ENCODE measurements at regions not wholly inside any gene's neighbourhood (a gene's known extent, or its start where the extent isn't known, plus 50 kb on each side); places are given as distances from the start of the nearest gene placed in this dataset.

DNA sequence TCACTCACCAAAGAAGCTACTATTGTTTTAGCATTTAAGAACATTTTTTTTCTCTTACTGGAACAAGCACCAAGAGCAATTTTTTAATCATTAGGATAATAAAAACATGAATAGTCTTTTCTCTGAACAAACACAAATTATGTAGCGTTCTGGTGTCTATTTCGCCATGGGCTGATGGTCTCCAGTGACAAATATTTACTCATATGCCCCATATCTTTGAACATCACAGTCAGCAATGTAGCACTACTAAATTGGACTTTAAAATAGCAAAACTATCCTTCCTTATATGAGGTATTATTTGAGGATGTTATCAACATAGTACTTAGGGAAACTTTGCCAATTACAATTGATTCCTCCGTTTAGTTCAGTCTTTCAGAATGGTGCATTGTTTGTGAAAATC, 1326.0 kb upstream of the ZEB2 start:
- no peak for DNase-seq

DNA sequence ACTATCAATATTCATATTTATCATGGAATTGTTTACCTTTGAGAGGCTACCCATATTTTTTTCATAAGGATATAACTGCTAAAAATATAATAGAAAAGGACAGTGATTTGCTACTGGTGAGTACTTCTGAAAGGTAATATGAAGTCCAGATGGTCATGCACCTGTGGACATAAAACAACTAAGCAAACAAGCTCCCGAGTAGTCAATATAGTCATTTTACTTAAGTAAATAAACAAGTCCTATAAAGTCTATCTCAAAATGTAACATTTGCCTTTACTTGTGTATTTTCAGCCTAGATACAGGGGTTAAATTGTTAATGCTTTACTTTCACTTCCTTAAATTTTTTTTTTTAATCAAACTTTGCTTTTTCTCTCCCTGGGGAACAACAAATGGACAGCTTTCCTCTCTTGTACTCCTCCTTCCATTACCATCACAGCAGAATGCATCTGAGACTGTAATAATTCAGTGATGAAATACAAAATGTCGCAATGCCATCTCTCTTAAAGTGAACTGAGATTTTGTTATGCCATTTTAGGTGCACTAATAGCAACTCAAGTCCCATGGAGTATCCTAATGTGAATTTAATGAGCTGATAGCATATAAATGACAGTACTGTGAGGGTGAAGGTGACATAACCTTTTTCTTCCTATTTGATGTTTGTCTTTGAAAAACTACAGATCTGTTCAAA, 1325.4 kb upstream of the ZEB2 start:
- DNase-seq: no peak

DNA sequence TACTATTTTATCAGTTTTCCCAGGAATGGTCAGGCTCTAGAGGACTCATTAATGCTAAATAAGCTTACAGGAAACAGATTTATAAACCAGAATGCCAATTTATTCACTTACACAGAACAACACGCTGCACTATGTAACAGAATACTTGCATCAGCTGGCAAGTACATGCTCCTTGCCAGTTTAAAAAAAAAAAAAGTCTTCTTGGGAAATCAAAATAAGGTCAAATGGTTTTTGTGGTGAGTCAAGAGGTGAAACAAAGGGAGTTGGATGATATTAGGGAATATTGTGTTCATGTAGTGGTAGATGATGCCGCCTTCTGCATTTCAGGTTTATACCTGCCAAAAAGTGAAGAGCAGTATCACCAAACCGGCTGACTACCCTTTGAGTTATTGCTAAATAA, 1322.1 kb upstream of the ZEB2 start:
- no peak for DNase-seq

DNA sequence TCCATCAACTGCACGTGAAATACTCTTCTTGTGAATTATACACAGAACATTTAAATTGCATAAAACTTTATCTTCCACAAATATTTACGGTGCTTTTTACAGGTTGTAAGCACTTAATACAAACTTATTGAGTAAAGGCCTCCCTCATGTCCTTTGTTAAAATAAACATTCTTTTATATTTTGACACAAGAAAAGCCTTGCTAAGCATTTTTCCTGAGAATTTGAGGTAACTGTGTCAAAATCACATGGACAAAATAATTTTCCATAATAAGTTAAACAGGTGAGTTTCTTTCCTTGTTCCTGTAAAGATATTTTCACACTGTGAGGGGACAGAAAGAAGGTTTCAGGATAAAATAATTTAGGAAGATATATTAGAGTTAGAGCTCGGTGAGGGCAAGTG, 1317.1 kb upstream of the ZEB2 start:
- no peak for DNase-seq

DNA sequence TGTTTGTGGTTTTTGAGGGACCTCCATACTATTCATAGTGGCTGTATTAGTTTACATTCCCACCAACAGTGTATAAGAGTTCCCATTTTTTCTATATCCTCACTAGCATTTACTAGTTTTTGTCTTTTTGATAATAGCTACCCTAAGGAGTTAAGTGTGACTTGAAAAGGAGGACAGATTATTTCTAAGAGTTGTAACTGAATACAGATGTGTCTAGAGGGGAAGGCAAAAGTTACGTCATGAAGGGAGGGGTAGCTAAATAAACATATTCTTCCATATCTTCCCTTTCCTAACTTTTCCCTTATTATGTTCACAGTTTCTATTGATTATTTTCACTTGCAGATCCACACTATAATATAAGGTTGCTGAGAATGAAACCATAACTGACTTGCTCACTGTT, 1315.7 kb upstream of the ZEB2 start:
- DNase-seq: no peak

DNA sequence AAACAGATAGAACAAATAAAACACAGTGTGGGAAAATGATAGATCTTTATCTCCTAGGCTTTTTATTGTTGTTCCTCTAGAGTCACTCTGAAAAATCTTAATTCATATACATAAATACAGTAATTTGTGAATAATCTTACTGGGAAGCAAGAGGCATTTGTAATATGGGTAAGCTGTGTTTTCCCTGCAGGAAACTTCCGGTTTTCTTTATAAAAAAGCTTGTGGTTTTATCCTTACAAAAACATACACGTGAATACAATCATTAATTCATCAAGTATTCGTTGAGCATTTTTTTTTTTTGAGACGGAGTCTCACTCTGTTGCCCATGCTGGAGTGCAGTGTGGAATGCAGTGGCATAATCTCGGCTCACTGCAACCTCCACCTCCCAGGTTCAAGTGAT, 1312.8 kb upstream of the ZEB2 start:
- DNase-seq: no peak

DNA sequence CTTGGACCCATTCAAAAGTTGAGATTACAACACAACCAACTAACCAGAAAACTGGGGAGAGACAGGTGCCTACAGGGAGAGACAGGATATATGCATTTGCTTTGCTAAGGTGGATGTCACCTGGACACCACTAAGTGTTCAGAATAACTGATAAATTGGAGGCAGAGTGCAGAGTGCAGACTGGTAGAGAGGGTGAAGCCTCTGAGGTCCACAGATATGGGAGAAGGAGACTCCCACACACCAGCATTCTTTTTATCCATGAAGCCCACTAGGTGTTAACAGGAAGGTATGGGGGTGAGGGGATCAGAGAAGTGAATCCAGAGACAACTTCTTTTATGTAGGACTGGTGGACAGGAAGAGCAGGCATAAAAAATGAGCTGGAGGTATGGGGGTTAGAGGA, 1310.0 kb upstream of the ZEB2 start:
- no peak for DNase-seq

DNA sequence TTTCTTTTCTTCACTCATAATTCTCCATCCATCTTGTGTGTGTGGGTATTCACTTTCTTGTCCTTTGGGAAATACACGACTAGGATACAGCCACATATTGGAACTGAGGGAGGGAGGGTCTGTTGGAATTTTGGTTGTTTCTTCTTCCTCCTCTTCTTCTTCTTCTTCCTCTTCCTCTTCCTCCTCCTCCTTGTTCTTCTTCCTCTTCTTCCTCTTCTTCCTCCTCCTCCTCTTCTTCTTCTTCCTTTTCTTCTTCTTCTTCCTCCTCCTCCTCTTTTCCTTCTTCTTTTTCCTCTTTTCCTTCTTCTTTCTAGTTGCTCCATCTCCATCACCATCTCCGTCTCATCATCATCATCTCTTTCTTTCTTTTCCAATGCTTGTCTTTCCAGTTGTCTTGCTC, 1307.3 kb upstream of the ZEB2 start:
- no peak for DNase-seq

DNA sequence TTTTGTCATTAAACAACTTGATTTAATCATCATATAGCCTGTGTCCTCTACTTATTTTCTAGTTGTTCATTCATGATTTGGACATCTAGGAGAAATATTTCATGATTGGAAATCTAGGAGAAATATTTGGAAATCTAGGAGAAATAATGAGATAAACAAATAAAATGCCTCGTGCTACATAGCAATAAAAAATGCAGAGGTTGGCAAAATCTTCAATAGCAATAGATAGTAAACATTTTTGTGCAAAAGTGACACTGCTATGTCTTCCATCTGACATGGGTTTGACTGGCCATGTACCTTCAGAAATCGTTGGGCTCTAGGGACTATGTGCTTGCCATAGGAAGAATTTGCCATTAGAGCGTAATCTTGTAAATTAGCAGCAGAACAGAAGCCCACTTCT, 1304.5 kb upstream of the ZEB2 start:
- DNase-seq: no peak

DNA sequence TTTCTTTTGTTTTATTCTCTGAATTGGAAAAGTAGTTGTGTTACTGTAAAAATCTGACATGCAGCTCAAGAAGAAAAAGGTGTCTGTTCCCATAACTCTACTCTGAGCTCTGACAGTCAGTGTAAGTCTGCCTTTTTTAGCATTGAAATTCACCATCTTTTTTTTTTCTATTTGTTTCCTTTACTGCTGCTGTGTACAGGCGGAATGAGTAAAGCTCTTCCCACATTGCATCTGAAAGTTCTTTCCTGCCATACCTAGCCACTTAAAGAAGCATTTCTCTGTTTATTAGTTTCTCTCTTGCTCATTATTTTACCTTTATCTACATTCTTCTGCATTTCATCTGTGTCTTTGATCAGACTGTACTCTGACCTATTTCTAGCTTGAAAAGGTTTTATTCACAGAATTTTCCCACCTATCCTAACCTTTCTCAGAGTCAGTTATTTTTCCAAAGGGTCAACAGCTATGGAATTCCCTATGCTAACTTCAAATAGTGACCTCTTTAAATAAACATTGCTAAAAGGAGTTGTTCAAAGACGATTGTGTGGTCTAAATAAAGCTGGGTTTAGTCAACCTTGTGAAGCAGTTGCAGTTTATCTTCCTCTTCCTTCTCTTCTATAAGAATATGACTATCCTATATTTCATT, 1303.1 kb upstream of the ZEB2 start:
- DNase-seq: no peak

DNA sequence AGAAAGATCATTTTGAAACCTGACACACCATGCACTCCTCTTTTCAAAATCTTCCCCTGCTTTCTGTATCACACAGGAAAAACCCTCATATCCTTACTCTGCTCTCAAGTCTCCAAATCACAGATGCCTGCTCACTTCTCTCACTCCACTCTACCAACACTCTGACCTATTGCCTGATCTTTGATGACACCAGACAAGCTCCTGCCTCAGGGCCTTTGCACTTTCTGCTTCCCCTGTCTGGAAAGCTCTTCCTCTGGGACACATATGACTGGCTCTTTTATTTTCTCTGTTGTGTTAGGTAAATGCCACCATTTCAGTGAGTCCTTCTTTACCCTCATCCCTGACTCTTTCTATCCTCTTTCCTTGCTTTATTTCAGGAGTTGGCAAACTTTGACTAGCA, 1300.7 kb upstream of the ZEB2 start:
- DNase-seq: no peak

DNA sequence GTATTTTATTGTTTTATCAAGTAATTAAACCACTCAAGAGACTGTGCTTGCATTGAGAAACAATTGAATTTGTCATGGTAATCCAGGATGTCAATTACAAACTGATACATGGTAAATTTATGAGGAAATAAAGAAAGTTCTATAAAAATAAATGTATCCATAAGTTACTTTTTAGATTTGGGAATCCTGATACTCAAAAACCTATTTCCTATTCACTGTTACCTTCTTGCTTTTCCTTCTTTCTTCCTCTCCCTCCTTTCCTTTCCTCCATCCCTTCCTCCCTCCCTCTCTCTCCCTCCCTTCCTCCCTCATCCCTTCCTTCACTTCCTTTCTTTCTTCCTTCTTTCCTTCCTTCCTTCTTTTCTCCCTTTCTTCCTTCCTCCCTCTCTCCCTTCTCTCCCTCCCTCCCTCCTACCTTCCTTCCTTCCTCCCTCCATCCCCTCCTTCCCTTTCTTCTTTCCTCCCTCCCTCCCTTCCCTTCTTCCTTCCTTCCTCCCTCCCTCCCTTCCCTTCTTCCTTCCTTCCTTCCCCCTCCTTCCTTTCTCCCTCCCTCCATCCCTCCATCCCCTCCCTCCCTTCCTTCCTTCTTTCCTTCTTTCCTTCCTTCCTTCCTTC, 1299.1 kb upstream of the ZEB2 start:
- DNase-seq: no peak

DNA sequence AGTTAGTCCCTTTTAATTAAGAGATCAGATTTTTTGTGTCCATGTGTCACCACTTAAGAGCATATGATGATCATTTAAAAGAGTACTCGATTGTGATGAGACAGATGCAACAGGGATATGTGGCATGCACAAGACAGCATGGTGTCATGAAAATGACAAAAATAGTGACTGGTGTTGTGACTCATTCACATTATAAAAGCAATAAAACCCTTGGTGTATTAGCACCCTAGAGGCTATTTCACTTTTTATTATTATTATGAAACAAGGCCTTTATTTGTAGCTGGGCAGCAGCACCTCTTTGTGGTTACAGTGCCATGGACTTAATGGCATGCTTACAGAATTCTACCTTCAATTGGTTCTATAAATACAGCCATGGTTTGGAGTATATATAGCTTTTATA, 1296.0 kb upstream of the ZEB2 start:
- no peak for DNase-seq

DNA sequence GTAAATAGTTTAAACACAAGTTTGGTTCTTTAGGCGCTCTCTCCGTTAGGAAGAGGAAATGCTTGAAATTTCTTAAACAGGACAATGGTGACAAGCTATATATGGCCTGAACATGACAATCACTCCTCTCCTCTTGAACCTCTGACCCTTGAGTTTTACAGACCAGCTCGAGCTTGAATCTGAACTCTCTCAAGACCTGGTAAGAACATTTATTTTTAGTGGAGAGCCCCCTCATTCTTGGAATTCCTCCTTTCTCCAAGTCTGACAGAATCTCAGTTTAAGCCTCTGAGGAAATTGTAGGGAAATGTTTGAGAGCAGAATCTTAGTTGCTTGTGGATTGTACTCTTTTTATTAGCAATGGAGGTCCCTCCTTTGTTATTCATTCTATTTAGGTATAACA, 1293.6 kb upstream of the ZEB2 start:
- DNase-seq: no peak

DNA sequence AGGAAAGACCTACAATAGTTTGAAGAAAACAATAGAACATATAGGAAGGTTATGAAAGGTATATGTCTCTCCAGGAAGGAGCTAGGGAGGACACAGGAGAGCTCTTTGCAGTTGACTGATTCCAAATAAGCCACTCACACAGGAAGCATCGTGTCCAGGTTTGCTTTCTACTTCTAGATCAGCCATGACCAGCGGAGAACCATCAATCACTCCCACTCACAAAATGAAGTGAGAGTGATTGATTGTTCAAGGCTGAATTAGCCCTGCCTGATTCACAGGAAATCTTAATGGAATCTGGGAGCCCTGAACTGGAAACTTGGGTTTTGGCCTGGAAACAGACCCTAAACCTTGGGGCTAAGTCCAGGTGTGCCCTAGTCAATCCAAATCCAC, 1292.2 kb upstream of the ZEB2 start:
- no peak for DNase-seq

DNA sequence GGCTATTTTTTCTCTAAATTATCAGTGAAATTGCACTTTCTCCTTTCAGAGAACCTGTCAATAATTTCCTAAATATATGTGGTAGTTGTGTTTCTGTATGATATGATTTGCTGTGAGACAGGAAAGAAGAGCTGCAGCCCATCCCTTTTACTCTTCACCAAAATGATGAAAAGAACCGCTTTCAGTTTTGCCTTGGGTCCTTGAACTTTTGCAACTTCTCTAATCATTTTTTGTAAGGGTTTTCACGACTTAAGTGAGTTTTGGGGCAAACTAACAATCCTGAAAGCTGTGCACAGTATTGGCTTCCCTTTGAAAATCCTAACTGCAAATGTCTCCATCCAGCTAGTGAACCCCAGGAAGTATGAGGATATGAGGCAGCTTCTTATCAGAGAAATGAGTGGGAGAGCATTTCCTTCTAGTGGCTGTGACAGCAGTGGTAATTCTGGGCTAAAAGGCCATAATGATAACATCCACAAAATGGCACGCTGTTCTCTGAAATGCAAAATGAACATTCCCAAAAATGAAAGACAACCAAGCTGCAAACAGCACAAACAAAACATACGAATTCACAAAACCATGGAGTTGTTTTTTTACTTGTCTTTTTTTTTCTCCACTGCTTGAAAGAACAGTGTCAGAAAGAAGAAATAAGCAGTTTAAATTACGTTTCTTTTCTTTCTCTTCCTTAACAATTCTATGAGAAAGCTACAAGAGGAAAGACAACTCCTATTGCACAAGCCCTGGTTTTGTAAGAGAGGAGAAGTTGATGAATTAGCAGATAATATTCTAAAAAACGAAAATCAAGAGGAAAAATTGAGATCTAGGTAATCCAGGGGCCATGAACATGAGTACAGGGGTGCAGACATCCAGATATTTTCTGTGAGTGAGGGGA, 1291.6 kb upstream of the ZEB2 start:
- DNase-seq: peak; percentile 45 to 57

DNA sequence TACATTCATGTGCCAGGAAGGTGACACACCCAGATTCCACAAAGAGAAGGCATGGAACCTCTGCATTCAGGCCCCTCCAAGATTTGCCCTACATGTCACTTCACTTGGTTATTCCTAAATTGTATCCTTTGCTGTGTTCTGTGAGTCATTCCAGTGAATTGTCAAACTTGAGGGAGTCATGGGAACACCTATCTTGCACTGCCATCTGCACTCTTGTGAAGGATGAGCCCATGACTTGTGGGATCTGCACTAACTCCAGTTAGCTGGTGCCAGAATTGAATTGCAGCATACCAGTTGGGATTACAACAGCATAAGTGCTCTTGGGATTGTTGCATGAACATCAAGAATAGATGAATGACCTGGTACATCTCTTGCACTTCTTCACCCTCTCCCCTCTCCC, 1288.0 kb upstream of the ZEB2 start:
- DNase-seq: no peak

DNA sequence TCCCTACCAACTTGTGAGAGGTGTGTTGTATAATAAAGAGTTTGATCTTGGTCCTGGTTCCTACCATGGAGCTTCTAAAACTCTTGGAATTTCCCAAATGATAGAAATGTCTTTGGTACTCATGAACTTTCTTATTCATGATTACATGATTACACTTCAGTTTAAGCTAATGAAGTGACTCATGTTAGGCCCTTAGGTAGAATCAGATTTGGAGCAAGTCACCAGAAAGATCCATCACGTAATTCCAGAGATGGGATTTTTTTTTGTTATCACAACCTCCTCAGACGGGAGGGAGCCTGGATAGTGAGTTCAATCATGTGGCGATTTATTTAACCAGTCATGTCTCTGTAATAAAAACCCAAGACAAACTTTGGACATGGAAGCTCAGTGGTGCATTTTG, 1287.6 kb upstream of the ZEB2 start:
- DNase-seq: no peak

DNA sequence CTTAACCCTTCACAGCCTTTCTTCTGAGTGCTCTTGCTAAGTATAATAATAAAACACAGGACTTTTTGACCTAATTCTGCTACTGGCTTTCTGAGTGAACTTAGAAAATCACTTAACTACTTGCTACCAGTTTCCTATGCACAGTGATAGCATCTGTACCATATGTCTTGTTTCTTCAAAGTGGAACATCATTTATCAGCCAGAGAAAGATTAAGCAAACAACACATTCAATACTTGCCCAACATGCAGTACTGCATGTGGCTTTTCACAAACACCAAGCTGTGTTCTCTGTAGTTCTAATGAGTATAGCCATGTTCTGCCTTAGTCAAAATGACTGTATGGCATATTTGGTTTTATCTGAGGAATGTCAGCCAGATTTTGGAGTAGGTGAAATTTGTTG, 1286.6 kb upstream of the ZEB2 start:
- DNase-seq: no peak

DNA sequence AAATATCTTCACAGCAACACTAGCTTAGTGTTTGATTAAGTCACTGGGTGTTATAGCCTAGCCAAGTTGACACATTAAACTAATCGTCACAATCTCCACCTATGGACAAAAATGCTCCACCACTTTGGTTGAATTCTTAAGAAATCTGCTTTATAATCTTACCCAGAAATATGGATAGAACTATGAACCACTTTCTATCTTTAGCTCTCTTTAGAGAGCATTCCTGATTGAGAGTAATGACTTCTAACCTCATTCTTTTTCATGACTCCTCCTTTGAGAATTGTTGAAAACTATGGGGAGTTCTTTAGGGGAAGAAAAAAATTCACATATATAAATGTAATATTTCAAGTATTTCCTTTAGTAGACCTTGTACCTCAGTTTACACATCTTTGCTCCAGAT, 1282.2 kb upstream of the ZEB2 start:
- no peak for DNase-seq

DNA sequence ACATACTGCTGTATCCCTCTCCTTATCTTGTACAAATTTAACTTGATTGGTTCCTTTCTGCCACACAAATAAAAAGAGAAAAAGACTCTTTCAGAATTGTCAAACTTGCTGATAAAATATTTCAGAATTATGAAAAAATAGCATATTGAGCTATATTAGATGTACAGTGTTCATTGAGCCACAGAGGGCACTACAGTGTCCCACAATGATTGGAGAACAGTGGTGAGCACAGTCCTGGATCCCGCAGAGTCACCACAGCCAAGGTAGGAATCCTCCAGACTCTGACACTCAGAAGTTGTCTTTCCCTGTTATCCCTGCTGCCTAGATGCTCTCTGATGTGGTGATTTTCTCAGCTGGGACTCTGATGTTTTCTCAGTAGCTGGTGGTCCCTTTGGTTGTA, 1281.3 kb upstream of the ZEB2 start:
- no peak for DNase-seq

DNA sequence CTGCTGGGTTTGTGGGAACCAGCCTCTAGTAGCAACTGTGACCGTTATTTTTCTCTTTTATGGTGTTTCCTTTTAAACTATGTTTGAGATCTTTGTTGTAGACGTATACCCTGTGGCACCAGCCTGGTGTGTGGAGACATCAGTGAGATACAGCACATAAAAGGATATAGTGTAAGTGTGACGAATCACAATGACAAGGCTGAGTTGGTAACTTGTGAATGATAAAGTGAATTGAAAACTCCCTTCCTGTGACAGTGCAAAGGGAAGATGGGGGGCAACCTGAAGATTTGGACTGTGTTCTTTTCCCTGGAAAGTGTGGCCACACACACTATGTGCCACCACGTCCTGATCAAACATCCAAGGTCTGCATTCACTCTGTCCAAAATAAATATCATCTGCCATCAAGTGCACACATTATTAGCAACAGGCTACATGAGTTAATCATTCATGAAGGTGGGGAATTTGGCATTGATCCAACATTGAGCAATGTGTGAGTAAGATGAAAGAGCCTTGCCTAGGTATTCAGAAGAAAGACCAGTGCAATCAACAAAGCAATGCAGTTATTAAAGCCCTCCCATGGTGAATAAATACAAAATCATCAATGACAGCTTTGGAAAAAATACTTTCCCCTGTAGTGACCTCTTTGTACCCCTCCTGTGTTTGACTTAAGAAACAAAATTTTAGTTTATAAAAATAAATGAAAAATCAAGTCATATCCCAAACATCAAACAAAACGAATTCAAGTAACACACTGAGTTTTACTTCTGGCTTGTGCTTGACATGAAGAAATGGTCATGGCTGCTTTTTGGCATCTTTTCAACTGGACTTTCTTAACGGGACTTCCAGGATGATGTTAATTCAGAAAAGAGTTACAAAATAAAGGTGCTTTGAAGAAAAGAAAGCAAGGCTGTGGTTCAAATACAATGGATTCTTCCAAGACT, 1280.5 kb upstream of the ZEB2 start:
- no peak for DNase-seq
